Peyer's patch (tissue), 4 donors: ENCODE measurements at regions not wholly inside any gene's neighbourhood (a gene's known extent, or its start where the extent isn't known, plus 50 kb on each side); places are given as distances from the start of the nearest gene placed in this dataset.

Experiments used
- DNase-seq, 3 donors: peaks; one replicate each; pipeline ENCODE4 v3.0.0-alpha.2; 2017 to 2019
- H3K27ac ChIP-seq, 4 donors: fragments of 200-600 bp; sonication (generic); one replicate each; pipeline ENCODE4 v1.5.1; 2016 to 2019
- H3K27me3 ChIP-seq, 2 donors: fragments of 200-600 bp; sonication (generic); one replicate each; pipeline ENCODE4 v1.5.1; 2019
- H3K36me3 ChIP-seq, 3 donors: fragments of 200-600 bp; sonication (generic); one replicate each; pipeline ENCODE4 v1.5.1; 2016 to 2019
- H3K4me1 ChIP-seq, 4 donors: fragments of 200-600 bp; sonication (generic); one replicate each; pipeline ENCODE4 v1.5.1; 2016 to 2019
- H3K4me3 ChIP-seq, 4 donors: fragments of 200-600 bp; sonication (generic); 1 replicate in 3 of 4; 2 replicates in 1 of 4; pipeline ENCODE4 v1.5.1; 2016 to 2019; ENCODE audit warnings: mild to moderate bottlenecking in 1 of 4
- H3K9me3 ChIP-seq, 4 donors: fragments of 200-600 bp; sonication (generic); one replicate each; pipeline ENCODE4 v1.5.1; 2016 to 2019; ENCODE audit warnings: mild to moderate bottlenecking in 1 of 4
- POLR2A ChIP-seq, 2 donors: fragments of 450-650 bp; IDR thresholded peaks; one replicate each; pipeline ENCODE4 v1.5.1; 2017; ENCODE audit warnings: antibody characterized with exemption in 2 of 2, mild to moderate bottlenecking in 2 of 2, moderate library complexity in 2 of 2
- TF ChIP-seq, protein P1 (sequence below), 6 experiments: fragments of 450-650 bp in 4 of 6; fragments of 200-600 bp in 2 of 6; sonication (generic) in 1 of 6; IDR thresholded peaks; one replicate each; pipeline ENCODE4 v1.5.1; 2017 to 2019; ENCODE audit warnings: antibody characterized with exemption in 6 of 6, mild to moderate bottlenecking in 3 of 6, moderate library complexity in 1 of 6

DNA sequence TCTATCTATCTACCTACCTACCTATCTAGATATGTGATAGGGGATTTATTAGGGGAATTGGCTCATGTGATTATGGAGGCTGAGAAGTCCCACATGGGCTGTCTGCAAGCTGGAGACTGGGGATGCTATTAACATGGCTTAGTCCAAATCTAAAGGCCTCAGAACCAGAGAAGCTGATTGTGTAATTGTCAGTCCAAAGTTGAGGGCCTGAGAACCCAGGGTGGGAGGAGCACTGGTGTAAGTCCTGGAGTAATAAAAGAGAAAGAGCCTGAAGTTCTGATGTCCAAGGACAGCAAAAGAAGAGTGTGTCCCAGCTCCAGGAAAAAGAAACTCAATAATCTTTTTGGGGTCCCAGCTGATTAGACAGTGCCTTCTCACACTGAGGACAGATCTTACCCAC, 98.5 kb upstream of the SEL1L start:
- no peak for DNase-seq
- Histone ChIP-seq H3K4me3 (no peak overlapping the region), H3K36me3 (no peaks in the 10 kb centered on the region), H3K4me1 (no peaks in the 10 kb centered on the region), H3K27me3 (no peaks in the 10 kb centered on the region), H3K9me3 (no peaks in the 10 kb centered on the region), H3K27ac (no peak overlapping the region)
- TF ChIP-seq, protein P1, sequence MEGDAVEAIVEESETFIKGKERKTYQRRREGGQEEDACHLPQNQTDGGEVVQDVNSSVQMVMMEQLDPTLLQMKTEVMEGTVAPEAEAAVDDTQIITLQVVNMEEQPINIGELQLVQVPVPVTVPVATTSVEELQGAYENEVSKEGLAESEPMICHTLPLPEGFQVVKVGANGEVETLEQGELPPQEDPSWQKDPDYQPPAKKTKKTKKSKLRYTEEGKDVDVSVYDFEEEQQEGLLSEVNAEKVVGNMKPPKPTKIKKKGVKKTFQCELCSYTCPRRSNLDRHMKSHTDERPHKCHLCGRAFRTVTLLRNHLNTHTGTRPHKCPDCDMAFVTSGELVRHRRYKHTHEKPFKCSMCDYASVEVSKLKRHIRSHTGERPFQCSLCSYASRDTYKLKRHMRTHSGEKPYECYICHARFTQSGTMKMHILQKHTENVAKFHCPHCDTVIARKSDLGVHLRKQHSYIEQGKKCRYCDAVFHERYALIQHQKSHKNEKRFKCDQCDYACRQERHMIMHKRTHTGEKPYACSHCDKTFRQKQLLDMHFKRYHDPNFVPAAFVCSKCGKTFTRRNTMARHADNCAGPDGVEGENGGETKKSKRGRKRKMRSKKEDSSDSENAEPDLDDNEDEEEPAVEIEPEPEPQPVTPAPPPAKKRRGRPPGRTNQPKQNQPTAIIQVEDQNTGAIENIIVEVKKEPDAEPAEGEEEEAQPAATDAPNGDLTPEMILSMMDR (IDR thresholded peaks at IDR 0.05), result no peak
- no peak for TF ChIP-seq POLR2A (IDR thresholded peaks at IDR 0.05)

GRCh38 chr14:81633496-81633895, 99.8 kb upstream of the SEL1L start:
- Histone ChIP-seq H3K4me1 (no peaks in the 10 kb centered on the region), H3K36me3 (no peaks in the 10 kb centered on the region), H3K4me3 (no peak overlapping the region), H3K27me3 (no peaks in the 10 kb centered on the region), H3K27ac (no peak overlapping the region), H3K9me3 (no peaks in the 10 kb centered on the region)
- DNase-seq, result no peak
- TF ChIP-seq, protein P1 (IDR thresholded peaks at IDR 0.05), result no peak
- TF ChIP-seq POLR2A (IDR thresholded peaks at IDR 0.05), result no peak

DNA sequence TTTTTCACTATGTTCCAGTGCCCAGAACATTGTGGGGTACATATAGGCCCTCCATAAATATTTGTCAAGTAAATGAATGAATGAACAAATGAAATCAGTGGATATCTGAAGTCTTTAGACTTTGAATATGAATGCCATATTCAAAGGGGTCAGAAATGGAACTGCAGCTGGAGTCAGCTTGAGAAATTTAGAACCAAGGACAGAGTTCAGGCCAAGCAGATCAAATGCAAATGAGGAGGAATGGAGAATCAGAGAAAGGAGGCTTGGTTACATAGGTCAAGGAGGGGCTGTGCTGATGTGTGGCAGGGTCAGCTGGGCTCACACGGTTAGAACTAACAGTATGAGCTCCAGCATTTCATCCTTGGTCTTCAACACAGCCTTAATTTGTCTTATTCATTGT, 104.0 kb upstream of the SEL1L start:
- Histone ChIP-seq H3K27me3 (no peaks in the 10 kb centered on the region), H3K27ac (no peak overlapping the region), H3K4me1 (no peaks in the 10 kb centered on the region), H3K4me3 (no peak overlapping the region), H3K9me3 (no peaks in the 10 kb centered on the region), H3K36me3 (no peaks in the 10 kb centered on the region)
- no peak for DNase-seq
- TF ChIP-seq, protein P1 (IDR thresholded peaks at IDR 0.05), result no peak
- TF ChIP-seq POLR2A (IDR thresholded peaks at IDR 0.05), result no peak

DNA sequence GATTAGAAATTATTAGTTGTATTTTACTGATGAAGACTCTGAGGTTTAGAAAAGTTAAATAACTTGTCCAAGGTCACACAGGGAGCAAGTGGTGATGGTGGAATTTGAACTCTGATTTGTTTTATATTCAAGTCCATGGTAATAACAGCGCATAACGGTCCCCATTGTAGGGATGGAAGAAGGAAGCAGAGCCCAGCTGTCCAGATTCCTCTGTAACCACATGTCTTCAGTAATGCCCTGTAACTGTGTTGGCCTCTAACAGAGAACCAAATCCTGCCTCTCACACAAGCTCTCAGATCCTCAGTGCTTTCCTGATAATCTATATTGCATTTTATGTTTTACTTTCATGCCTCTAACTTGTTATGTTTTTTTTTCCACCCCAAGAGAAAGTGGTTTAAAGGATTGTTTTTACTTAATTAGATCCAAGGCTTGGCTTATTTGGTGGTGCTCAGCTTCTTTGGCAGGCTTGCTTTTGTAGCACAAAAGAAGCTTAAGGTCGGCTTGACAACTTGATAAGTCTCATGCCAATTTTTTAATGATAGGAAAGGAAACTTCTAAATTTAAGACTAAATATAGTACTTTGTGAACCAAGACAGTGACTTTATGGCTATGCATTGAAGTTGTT, 105.1 kb upstream of the SEL1L start:
- no peak overlapping the region for H3K27ac ChIP-seq
- no peak for DNase-seq
- H3K27me3 ChIP-seq, result no peaks in the 10 kb centered on the region
- no peak for TF ChIP-seq POLR2A (IDR thresholded peaks at IDR 0.05)
- TF ChIP-seq, protein P1 (IDR thresholded peaks at IDR 0.05), result no peak
- no peak overlapping the region for H3K4me3 ChIP-seq
- H3K9me3 ChIP-seq, result no peaks in the 10 kb centered on the region
- H3K4me1 ChIP-seq, result no peaks in the 10 kb centered on the region
- no peaks in the 10 kb centered on the region for H3K36me3 ChIP-seq

GRCh38 chr14:81653626-81654025, 120.0 kb upstream of the SEL1L start:
- H3K36me3 ChIP-seq, result no peaks in the 10 kb centered on the region
- no peak for DNase-seq
- H3K9me3 ChIP-seq, result no peaks in the 10 kb centered on the region
- H3K27me3 ChIP-seq, result no peaks in the 10 kb centered on the region
- TF ChIP-seq POLR2A (IDR thresholded peaks at IDR 0.05), result no peak
- TF ChIP-seq, protein P1 (IDR thresholded peaks at IDR 0.05), result no peak
- H3K4me1 ChIP-seq, result no peaks in the 10 kb centered on the region
- H3K27ac ChIP-seq, result no peak overlapping the region
- no peak overlapping the region for H3K4me3 ChIP-seq
